ENCODE measurements at regions not wholly inside any gene's neighbourhood (a gene's known extent, or its start where the extent isn't known, plus 50 kb on each side); places are given as distances from the start of the nearest gene placed in this dataset.

DNA sequence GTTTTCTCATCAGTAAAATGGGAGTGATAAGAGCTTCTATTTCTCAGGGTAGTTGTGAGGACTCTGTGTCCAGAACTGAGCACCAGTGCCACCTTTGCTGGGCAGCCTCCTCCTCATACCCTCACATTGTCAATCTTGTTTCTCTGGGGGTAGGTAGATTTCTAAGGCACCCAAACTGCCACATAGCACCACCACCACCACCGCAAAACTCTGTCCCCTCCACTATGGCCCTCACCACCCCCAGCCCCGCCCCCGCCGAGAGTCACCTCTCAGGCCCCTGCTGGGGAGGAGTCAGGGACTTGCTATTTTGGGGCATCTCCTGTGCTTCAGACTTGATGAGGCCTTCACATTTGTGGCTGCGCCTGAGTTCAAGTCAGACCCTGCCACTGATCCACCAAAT lies 549.2 kb downstream of the PTPRU start:
- no peak for DNase-seq (ENCODE audit: low read depth, low spot score)
- TF ChIP-seq EZH2phosphoT487 (IDR thresholded peaks at IDR 0.05; ENCODE audit: borderline replicate concordance) = no peak
- TF ChIP-seq FOSL1 (IDR thresholded peaks at IDR 0.05; ENCODE audit: low read depth) = no peak
- no peak for TF ChIP-seq POLR2AphosphoS5 (IDR thresholded peaks at IDR 0.05; ENCODE audit: low read depth, low read length)
- no peak for TF ChIP-seq CBX3 (IDR thresholded peaks at IDR 0.05; ENCODE audit: low read depth)
- TF ChIP-seq, protein P1, sequence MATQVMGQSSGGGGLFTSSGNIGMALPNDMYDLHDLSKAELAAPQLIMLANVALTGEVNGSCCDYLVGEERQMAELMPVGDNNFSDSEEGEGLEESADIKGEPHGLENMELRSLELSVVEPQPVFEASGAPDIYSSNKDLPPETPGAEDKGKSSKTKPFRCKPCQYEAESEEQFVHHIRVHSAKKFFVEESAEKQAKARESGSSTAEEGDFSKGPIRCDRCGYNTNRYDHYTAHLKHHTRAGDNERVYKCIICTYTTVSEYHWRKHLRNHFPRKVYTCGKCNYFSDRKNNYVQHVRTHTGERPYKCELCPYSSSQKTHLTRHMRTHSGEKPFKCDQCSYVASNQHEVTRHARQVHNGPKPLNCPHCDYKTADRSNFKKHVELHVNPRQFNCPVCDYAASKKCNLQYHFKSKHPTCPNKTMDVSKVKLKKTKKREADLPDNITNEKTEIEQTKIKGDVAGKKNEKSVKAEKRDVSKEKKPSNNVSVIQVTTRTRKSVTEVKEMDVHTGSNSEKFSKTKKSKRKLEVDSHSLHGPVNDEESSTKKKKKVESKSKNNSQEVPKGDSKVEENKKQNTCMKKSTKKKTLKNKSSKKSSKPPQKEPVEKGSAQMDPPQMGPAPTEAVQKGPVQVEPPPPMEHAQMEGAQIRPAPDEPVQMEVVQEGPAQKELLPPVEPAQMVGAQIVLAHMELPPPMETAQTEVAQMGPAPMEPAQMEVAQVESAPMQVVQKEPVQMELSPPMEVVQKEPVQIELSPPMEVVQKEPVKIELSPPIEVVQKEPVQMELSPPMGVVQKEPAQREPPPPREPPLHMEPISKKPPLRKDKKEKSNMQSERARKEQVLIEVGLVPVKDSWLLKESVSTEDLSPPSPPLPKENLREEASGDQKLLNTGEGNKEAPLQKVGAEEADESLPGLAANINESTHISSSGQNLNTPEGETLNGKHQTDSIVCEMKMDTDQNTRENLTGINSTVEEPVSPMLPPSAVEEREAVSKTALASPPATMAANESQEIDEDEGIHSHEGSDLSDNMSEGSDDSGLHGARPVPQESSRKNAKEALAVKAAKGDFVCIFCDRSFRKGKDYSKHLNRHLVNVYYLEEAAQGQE (IDR thresholded peaks at IDR 0.05; ENCODE audit: low read depth) = no peak
- no peak for TF ChIP-seq RAD21 (IDR thresholded peaks at IDR 0.05; ENCODE audit: low read depth)
- TF ChIP-seq CEBPB (IDR thresholded peaks at IDR 0.05; ENCODE audit: low read depth) = no peak
- TF ChIP-seq ELF1 (IDR thresholded peaks at IDR 0.05; ENCODE audit: borderline replicate concordance, low read depth) = no peak
- no peaks in the 10 kb centered on the region for H3K9me3 ChIP-seq (ENCODE audit: control insufficient read depth in 1 of 2, insufficient read depth in 1 of 2, low read depth in 1 of 2, low read length in 2 of 2)
- H3K27ac ChIP-seq (ENCODE audit: low read depth, low read length) = no peak overlapping the region
- intact Hi-C loops (cut with micrococcal nuclease) = no loop called here
- POLR2A ChIA-PET = no interaction called here
- H3K79me2 ChIP-seq (ENCODE audit: insufficient read depth, low read length) = no peaks in the 10 kb centered on the region
- CTCF ChIA-PET = no interaction called here
- H3K4me1 ChIP-seq (ENCODE audit: control insufficient read depth in 1 of 2, insufficient read depth in 2 of 2, low read length in 2 of 2) = peaks cover 0 to 11% of the 10 kb centered on the region in 2 experiments; a peak in 2 of 4 replicates
- H3K9ac ChIP-seq (ENCODE audit: low read length) = no peak overlapping the region
- no peak overlapping the region for H3K4me3 ChIP-seq (replicated peaks in 1 of 2; ENCODE audit: low read depth in 1 of 2, low read length in 2 of 2)
- peaks cover 12% of the 10 kb centered on the region; the same call in 1 of the 2 replicates for H3K27me3 ChIP-seq (ENCODE audit: insufficient read depth, low read length)
- RAD21 ChIA-PET (ENCODE audit: low non-redundant PET in 1 of 2, low total read pairs in 2 of 2, uncharacterized antibody in 2 of 2, unreplicated experiment in 2 of 2) = no interaction called here
- no peak for ATAC-seq
- no peak overlapping the region for H2AFZ ChIP-seq (ENCODE audit: low read depth, low read length, poor library complexity, severe bottlenecking)
- BruUV-seq (replicated peaks) = no TSS peak
- H3K36me3 ChIP-seq (ENCODE audit: control insufficient read depth in 1 of 2, insufficient read depth in 2 of 2, low read length in 2 of 2) = no peaks in the 10 kb centered on the region
- no peaks in the 10 kb centered on the region for H4K20me1 ChIP-seq (ENCODE audit: insufficient read depth)
- no peak overlapping the region for H3K4me2 ChIP-seq (ENCODE audit: low read length)
- H3K9me2 ChIP-seq (ENCODE audit: insufficient read depth) = no peaks in the 10 kb centered on the region

DNA sequence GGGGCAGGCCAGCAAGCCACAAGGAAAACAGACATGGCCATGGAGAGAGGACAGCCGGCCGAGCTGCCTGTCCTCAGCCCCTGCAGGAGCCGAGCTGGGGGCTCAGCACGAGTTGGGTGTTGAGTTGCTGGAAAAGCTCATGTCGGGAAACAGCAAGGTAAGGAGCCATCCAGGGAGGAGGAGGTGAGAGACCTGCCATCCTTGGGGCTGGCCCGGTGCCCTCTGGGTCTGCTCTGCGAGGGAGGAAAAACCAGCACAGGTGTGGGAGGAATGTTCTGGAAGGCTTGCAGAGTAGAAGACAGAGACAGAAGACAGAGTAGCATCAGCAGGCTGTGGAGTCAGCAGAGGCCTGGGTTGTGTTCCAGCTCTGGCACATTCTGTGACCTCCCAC lies 548.8 kb downstream of the PTPRU start:
- ChIA-PET RAD21 (ENCODE audit: low non-redundant PET in 1 of 2, low total read pairs in 2 of 2, uncharacterized antibody in 2 of 2, unreplicated experiment in 2 of 2) (no interaction called here), POLR2A (no interaction called here), CTCF (no interaction called here)
- Histone ChIP-seq H3K9me2 (ENCODE audit: insufficient read depth) (no peaks in the 10 kb centered on the region), H2AFZ (ENCODE audit: low read depth, low read length, poor library complexity, severe bottlenecking) (no peak overlapping the region), H3K36me3 (ENCODE audit: control insufficient read depth in 1 of 2, insufficient read depth in 2 of 2, low read length in 2 of 2) (no peaks in the 10 kb centered on the region), H3K4me2 (ENCODE audit: low read length) (no peak overlapping the region), H3K9me3 (ENCODE audit: control insufficient read depth in 1 of 2, insufficient read depth in 1 of 2, low read depth in 1 of 2, low read length in 2 of 2) (no peaks in the 10 kb centered on the region), H3K27me3 (ENCODE audit: insufficient read depth, low read length) (peaks cover 14% of the 10 kb centered on the region), H3K27ac (ENCODE audit: low read depth, low read length) (no peak overlapping the region), H3K4me3 (replicated peaks in 1 of 2; ENCODE audit: low read depth in 1 of 2, low read length in 2 of 2) (no peak overlapping the region), H3K79me2 (ENCODE audit: insufficient read depth, low read length) (no peaks in the 10 kb centered on the region), H4K20me1 (ENCODE audit: insufficient read depth) (no peaks in the 10 kb centered on the region), H3K9ac (ENCODE audit: low read length) (no peak overlapping the region), H3K4me1 (ENCODE audit: control insufficient read depth in 1 of 2, insufficient read depth in 2 of 2, low read length in 2 of 2) (peaks cover 0 to 11% of the 10 kb centered on the region in 2 experiments; a peak in 2 of 4 replicates)
- DNase-seq (ENCODE audit: low read depth, low spot score) (no peak), ATAC-seq (no peak)
- BruUV-seq (replicated peaks) = no TSS peak
- TF ChIP-seq TCF7L2 (IDR thresholded peaks at IDR 0.05; ENCODE audit: borderline replicate concordance, extremely low read depth, insufficient read depth, insufficient read length) (no peak), EZH2phosphoT487 (IDR thresholded peaks at IDR 0.05; ENCODE audit: borderline replicate concordance) (no peak), POLR2AphosphoS5 (IDR thresholded peaks at IDR 0.05; ENCODE audit: low read depth, low read length) (no peak), CEBPB (IDR thresholded peaks at IDR 0.05; ENCODE audit: low read depth) (no peak), POLR2A (IDR thresholded peaks at IDR 0.05; ENCODE audit: borderline replicate concordance, extremely low read depth, insufficient read depth, insufficient read length) (no peak), SRF (IDR thresholded peaks at IDR 0.05; ENCODE audit: low read depth) (no peak)
- TF ChIP-seq, protein P2, sequence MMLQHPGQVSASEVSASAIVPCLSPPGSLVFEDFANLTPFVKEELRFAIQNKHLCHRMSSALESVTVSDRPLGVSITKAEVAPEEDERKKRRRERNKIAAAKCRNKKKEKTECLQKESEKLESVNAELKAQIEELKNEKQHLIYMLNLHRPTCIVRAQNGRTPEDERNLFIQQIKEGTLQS (IDR thresholded peaks at IDR 0.05) = no peak
- intact Hi-C loops (cut with micrococcal nuclease) = no loop called here

Measured in HCT116 (cell line).